ENCODE measurements at regions not wholly inside any gene's neighbourhood (a gene's known extent, or its start where the extent isn't known, plus 50 kb on each side); places are given as distances from the start of the nearest gene placed in this dataset.

DNA sequence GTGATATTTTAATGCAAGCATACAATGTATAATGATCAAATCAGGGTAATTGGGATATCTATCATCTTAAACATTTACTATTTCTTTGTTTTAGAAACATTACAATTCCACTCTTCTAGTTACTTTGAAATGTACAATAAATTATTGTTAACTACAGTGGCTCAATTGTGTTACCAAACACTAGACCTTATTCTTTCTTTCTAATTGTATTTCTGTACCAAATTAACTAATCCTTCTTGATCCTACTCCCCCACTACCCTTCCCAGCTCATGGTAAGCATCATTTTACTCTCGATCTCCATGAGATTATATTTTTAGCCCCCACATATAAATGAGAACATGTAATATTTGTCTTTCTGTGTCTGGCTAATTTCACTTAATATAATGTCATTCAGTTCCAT, 95.0 kb upstream of the MROH9 start:
- TF ChIP-seq, protein P1, sequence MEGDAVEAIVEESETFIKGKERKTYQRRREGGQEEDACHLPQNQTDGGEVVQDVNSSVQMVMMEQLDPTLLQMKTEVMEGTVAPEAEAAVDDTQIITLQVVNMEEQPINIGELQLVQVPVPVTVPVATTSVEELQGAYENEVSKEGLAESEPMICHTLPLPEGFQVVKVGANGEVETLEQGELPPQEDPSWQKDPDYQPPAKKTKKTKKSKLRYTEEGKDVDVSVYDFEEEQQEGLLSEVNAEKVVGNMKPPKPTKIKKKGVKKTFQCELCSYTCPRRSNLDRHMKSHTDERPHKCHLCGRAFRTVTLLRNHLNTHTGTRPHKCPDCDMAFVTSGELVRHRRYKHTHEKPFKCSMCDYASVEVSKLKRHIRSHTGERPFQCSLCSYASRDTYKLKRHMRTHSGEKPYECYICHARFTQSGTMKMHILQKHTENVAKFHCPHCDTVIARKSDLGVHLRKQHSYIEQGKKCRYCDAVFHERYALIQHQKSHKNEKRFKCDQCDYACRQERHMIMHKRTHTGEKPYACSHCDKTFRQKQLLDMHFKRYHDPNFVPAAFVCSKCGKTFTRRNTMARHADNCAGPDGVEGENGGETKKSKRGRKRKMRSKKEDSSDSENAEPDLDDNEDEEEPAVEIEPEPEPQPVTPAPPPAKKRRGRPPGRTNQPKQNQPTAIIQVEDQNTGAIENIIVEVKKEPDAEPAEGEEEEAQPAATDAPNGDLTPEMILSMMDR (IDR thresholded peaks at IDR 0.05), result no peak
- no peak for TF ChIP-seq POLR2A (IDR thresholded peaks at IDR 0.05)
- TF ChIP-seq EP300 (IDR thresholded peaks at IDR 0.05), result no peak
